Keratinocyte (primary cell): ENCODE measurements at regions not wholly inside any gene's neighbourhood (a gene's known extent, or its start where the extent isn't known, plus 50 kb on each side); places are given as distances from the start of the nearest gene placed in this dataset.

Source experiments
- DNase-seq: peaks from one replicate; pipeline ENCODE4 v3.0.0-alpha.2; 2011; ENCODE audit warnings: low read depth, missing footprints, low spot score
- FAIRE-seq: peaks from 2 replicates; lab custom pipeline; 2011; peaks lifted over from hg19 to GRCh38; lab: Jason Lieb, UNC
- H2AFZ ChIP-seq: 2 replicates; pipeline ENCODE4 v1.6.0; 2012; ENCODE audit warnings: low read length, control low read depth, inconsistent platforms; ENCODE audit not compliant: control insufficient read depth
- H3K27ac ChIP-seq: 2 replicates; pipeline ENCODE4 v1.5.1; 2011; ENCODE audit warnings: low read length; ENCODE audit not compliant: control insufficient read depth, insufficient read depth
- H3K27me3 ChIP-seq: 3 replicates; pipeline ENCODE4 v1.6.0; 2011; ENCODE audit warnings: low read length; ENCODE audit not compliant: control insufficient read depth, insufficient read depth; ENCODE audit errors: extremely low read depth
- H3K36me3 ChIP-seq, 2 experiments: 2 replicates in 1 of 2; 3 replicates in 1 of 2; pipeline ENCODE4 v1.5.1; 2011; ENCODE audit warnings: low read length in 2 of 2, mild to moderate bottlenecking in 1 of 2; ENCODE audit not compliant: control insufficient read depth in 2 of 2, insufficient read depth in 2 of 2; ENCODE audit errors: extremely low read depth in 1 of 2
- H3K4me1 ChIP-seq: 3 replicates; pipeline ENCODE4 v1.5.1; 2011; ENCODE audit warnings: low read length; ENCODE audit not compliant: control insufficient read depth, insufficient read depth; ENCODE audit errors: extremely low read depth
- H3K4me2 ChIP-seq: 3 replicates; pipeline ENCODE4 v1.6.0; 2011; ENCODE audit warnings: low read depth, low read length; ENCODE audit not compliant: control insufficient read depth, insufficient read depth; ENCODE audit errors: extremely low read depth
- H3K4me3 ChIP-seq, 3 experiments: fragments of 200-600 bp in 1 of 3; sonication (generic) in 1 of 3; 2 replicates in 2 of 3; 3 replicates in 1 of 3; pipeline ENCODE4 v1.5.1; 2011 to 2016; ENCODE audit warnings: low read length in 3 of 3, mild to moderate bottlenecking in 3 of 3, control low read depth in 2 of 3, inconsistent platforms in 1 of 3, low read depth in 1 of 3, mixed read lengths in 1 of 3, mixed run types in 1 of 3, moderate library complexity in 1 of 3; ENCODE audit not compliant: control insufficient read depth in 2 of 3, insufficient read depth in 2 of 3; ENCODE audit errors: extremely low read depth in 1 of 3
- H3K79me2 ChIP-seq: 2 replicates; pipeline ENCODE4 v1.6.0; 2012; ENCODE audit warnings: low read length; ENCODE audit not compliant: control insufficient read depth, insufficient read depth
- H3K9ac ChIP-seq: 3 replicates; pipeline ENCODE4 v1.6.0; 2011; ENCODE audit warnings: low read length; ENCODE audit not compliant: control insufficient read depth, insufficient read depth; ENCODE audit errors: extremely low read depth
- H3K9me1 ChIP-seq: 3 replicates; pipeline ENCODE4 v1.6.0; 2011; ENCODE audit warnings: low read length; ENCODE audit not compliant: control insufficient read depth, insufficient read depth; ENCODE audit errors: extremely low read depth
- H3K9me3 ChIP-seq: 2 replicates; pipeline ENCODE4 v1.5.1; 2012; ENCODE audit warnings: low read depth, low read length; ENCODE audit not compliant: control insufficient read depth
- H4K20me1 ChIP-seq: 3 replicates; pipeline ENCODE4 v1.6.0; 2011; ENCODE audit warnings: low read length; ENCODE audit not compliant: control insufficient read depth, insufficient read depth; ENCODE audit errors: extremely low read depth
- CTCF ChIP-seq, 3 experiments: IDR thresholded peaks in 1 of 3; conservative IDR thresholded peaks in 1 of 3; optimal IDR thresholded peaks in 1 of 3; 2 replicates in 2 of 3; 3 replicates in 1 of 3; pipeline versions ENCODE3 to v1.5.1; 2011; ENCODE audit warnings: low read length in 3 of 3, mild to moderate bottlenecking in 3 of 3, moderate library complexity in 2 of 3, control low read depth in 1 of 3, inconsistent platforms in 1 of 3; ENCODE audit not compliant: insufficient read depth in 2 of 3; ENCODE audit errors: extremely low read depth in 1 of 3
- EZH2 ChIP-seq: IDR thresholded peaks from one replicate; pipeline ENCODE4 v1.6.1; 2012; ENCODE audit warnings: inconsistent platforms, mild to moderate bottlenecking, low read length, moderate library complexity
- dilution Hi-C: fragments of 300-500 bp; cut with MboI; formaldehyde crosslinking; loops from one replicate; pipeline ENCODE4 v1.7.0; 2020; ENCODE audit warnings: low sequenced_read_pairs; ENCODE audit not compliant: extremely low pct_ligation_motif_present

- no peak overlapping the region for H3K4me3 ChIP-seq
- H3K4me2 ChIP-seq: no peak overlapping the region
- DNase-seq: no peak
- H3K27me3 ChIP-seq: no peaks in the 10 kb centered on the region
- peaks cover 2% of the 10 kb centered on the region for H3K4me1 ChIP-seq
- no peak overlapping the region for H3K27ac ChIP-seq
- no peaks in the 10 kb centered on the region for H3K9me3 ChIP-seq
- no peaks in the 10 kb centered on the region for H3K79me2 ChIP-seq
- no peaks in the 10 kb centered on the region for H4K20me1 ChIP-seq
- no peak overlapping the region for H3K9ac ChIP-seq
- dilution Hi-C loops: no loop called here
- no peaks in the 10 kb centered on the region for H3K36me3 ChIP-seq
- no peak overlapping the region for H2AFZ ChIP-seq
- TF ChIP-seq CTCF (optimal IDR thresholded peaks at IDR 0.05 in 1 of 3, IDR thresholded peaks at IDR 0.05 in 1 of 3, conservative IDR thresholded peaks at IDR 0.05 in 1 of 3; ENCODE audit: extremely low read depth in 1 of 3, insufficient read depth in 2 of 3, low read length in 3 of 3): no peak
- no peak for TF ChIP-seq EZH2
- no peaks in the 10 kb centered on the region for H3K9me1 ChIP-seq
- FAIRE-seq: no peak
Observed at GRCh38 chr6:9933677-9934076, 481.2 kb downstream of the TFAP2A start.

- Histone ChIP-seq H3K9ac (no peak overlapping the region), H2AFZ (no peak overlapping the region), H3K36me3 (no peaks in the 10 kb centered on the region), H3K9me3 (no peaks in the 10 kb centered on the region), H3K9me1 (no peaks in the 10 kb centered on the region), H3K79me2 (no peaks in the 10 kb centered on the region), H3K4me1 (no peaks in the 10 kb centered on the region), H4K20me1 (no peaks in the 10 kb centered on the region), H3K27ac (no peak overlapping the region), H3K4me3 (no peak overlapping the region), H3K27me3 (no peaks in the 10 kb centered on the region), H3K4me2 (no peak overlapping the region)
- DNase-seq (no peak), FAIRE-seq (no peak)
- TF ChIP-seq CTCF (optimal IDR thresholded peaks at IDR 0.05 in 1 of 3, IDR thresholded peaks at IDR 0.05 in 1 of 3, conservative IDR thresholded peaks at IDR 0.05 in 1 of 3; ENCODE audit: extremely low read depth in 1 of 3, insufficient read depth in 2 of 3, low read length in 3 of 3) (no peak), EZH2 (no peak)
- dilution Hi-C loops: no loop called here
Observed at GRCh38 chr6:9927275-9927674, 487.6 kb downstream of the TFAP2A start.
